Progenitor cell of endocrine pancreas (in vitro differentiated cells): ENCODE measurements at regions not wholly inside any gene's neighbourhood (a gene's known extent, or its start where the extent isn't known, plus 50 kb on each side); places are given as distances from the start of the nearest gene placed in this dataset.

ENCODE experiments used
- DNase-seq: peaks from one replicate; pipeline ENCODE4 v3.0.0; 2021; ENCODE audit warnings: low spot score; ENCODE audit not compliant: unreplicated experiment
- H3K27ac Mint-ChIP-seq: 2 replicates; pipeline ENCODE4 v1.8.0; 2021; ENCODE audit warnings: mild to moderate bottlenecking, moderate library complexity, mixed read lengths
- H3K27me3 Mint-ChIP-seq: 2 replicates; pipeline ENCODE4 v1.8.0; 2021; ENCODE audit warnings: mixed read lengths
- H3K36me3 Mint-ChIP-seq: 2 replicates; pipeline ENCODE4 v1.8.0; 2022; ENCODE audit warnings: mixed read lengths; ENCODE audit not compliant: insufficient read depth
- H3K4me1 Mint-ChIP-seq: 2 replicates; pipeline ENCODE4 v1.8.0; 2021; ENCODE audit warnings: low read depth, mixed read lengths
- H3K4me3 Mint-ChIP-seq: 2 replicates; pipeline ENCODE4 v1.8.0; 2021; ENCODE audit warnings: low read depth, mild to moderate bottlenecking, moderate library complexity, mixed read lengths
- H3K9me3 Mint-ChIP-seq: 2 replicates; pipeline ENCODE4 v1.8.0; 2021; ENCODE audit warnings: low read depth, mixed read lengths
- TF ChIP-seq, protein P1 (sequence below): fragments of 200-600 bp; sonication (generic); IDR thresholded peaks from one replicate; pipeline ENCODE4 v1.5.0; 2021; ENCODE audit warnings: antibody characterized with exemption, mild to moderate bottlenecking; ENCODE audit not compliant: unreplicated experiment

DNA sequence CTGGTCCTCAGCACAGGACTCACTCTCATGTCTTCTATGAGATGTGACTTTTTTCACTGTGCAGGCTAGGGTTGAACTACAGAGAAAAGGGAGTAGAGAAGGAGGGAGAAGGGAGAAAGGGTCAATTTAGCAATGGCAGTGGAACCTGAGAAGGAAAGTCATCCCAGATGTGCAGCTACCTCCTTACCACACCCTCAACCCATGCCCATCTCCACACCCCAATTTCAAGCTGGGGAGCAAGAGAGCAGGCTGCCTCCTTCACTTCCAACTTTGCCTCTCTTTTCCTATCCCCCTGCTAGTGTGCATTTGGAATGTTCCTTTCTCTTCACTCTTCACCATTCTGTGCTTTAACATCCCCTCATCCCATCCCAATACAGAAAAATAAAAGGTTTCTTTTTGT is 163.5 kb upstream of the MAP3K1 start:
- DNase-seq = no peak
- Mint-ChIP-seq H3K4me3 (no peak overlapping the region), H3K9me3 (peaks cover 6% of the 10 kb centered on the region), H3K27ac (no peak overlapping the region), H3K36me3 (no peaks in the 10 kb centered on the region), H3K4me1 (peaks cover 3% of the 10 kb centered on the region), H3K27me3 (peaks cover 36% of the 10 kb centered on the region)
- TF ChIP-seq, protein P1, sequence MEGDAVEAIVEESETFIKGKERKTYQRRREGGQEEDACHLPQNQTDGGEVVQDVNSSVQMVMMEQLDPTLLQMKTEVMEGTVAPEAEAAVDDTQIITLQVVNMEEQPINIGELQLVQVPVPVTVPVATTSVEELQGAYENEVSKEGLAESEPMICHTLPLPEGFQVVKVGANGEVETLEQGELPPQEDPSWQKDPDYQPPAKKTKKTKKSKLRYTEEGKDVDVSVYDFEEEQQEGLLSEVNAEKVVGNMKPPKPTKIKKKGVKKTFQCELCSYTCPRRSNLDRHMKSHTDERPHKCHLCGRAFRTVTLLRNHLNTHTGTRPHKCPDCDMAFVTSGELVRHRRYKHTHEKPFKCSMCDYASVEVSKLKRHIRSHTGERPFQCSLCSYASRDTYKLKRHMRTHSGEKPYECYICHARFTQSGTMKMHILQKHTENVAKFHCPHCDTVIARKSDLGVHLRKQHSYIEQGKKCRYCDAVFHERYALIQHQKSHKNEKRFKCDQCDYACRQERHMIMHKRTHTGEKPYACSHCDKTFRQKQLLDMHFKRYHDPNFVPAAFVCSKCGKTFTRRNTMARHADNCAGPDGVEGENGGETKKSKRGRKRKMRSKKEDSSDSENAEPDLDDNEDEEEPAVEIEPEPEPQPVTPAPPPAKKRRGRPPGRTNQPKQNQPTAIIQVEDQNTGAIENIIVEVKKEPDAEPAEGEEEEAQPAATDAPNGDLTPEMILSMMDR = no peak

DNA sequence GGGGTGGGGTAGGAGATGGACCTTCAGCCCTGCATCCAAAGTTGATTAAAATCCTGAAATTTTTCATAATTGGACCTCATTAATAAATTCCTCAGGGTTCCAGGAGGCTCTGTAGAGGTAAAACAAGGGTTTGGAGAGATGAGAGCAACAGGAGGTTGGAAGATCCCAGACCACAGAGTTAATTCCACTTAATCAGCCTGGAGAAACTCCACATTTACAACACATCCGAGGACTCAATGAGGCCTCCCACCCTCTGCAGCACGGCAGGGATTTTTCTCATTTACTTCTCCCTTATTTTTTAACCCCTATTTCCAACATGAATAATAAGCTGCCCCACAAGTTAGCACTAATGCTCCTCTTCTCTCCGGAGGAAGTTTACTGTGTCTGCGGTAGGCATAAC is 165.0 kb upstream of the MAP3K1 start:
- Mint-ChIP-seq H3K36me3 (no peaks in the 10 kb centered on the region), H3K4me1 (peaks cover 5% of the 10 kb centered on the region), H3K4me3 (no peak overlapping the region), H3K27me3 (peaks cover 36% of the 10 kb centered on the region), H3K27ac (no peak overlapping the region), H3K9me3 (peaks cover 6% of the 10 kb centered on the region)
- TF ChIP-seq, protein P1 = no peak
- DNase-seq = no peak

DNA sequence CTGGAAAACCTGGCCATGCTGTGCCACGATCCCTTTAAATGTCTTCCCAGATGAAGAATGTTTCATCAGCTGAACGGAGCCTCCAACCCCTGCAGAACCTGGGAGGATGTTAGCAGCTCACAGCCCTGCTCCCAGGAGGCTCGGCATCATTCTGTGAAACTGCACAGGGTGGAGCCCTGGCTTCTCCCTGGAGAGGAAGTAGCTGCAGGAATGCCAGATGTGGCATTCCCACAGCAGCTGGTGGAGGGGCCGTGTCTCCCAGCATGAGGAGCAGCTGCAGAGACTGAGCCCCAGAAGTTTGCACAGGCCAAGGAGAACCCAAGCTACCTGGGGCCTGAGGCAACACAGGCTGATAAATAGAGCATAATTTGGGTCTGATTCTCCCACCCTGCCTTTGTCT is 165.8 kb upstream of the MAP3K1 start:
- Mint-ChIP-seq H3K27ac (no peak overlapping the region), H3K36me3 (no peaks in the 10 kb centered on the region), H3K27me3 (peaks cover 30% of the 10 kb centered on the region), H3K4me1 (peaks cover 10% of the 10 kb centered on the region), H3K9me3 (no peaks in the 10 kb centered on the region), H3K4me3 (no peak overlapping the region)
- TF ChIP-seq, protein P1 = no peak
- no peak for DNase-seq

DNA sequence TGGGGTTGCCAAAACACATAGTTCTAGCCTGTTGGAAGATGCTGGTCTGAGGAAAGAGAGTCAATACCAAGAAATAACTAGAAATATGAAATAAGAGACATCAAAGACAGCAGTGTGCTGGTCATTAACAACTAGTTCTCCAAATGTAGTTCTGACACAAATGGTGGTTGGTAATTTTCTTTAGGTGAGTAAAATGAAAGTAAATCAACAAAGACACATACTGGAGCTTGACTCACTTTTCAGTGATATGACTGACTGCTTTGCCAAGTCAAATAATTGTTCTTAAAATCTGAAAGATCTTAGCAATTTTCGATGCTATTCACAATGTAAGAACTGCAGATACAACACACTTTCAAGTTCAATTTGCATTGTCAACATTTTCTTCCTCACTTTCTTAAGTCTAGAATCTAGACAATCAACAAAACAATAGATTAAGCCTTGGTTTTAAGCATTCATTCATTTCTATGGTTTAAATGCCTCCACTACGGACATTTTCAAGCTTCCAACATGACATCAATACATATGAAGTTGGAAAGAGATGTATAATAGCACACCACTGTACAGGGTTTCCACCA is 166.8 kb upstream of the MAP3K1 start:
- TF ChIP-seq, protein P1 = no peak
- Mint-ChIP-seq H3K27me3 (peaks cover 28% of the 10 kb centered on the region), H3K4me1 (peaks cover 11% of the 10 kb centered on the region), H3K4me3 (no peak overlapping the region), H3K27ac (no peak overlapping the region), H3K36me3 (no peaks in the 10 kb centered on the region), H3K9me3 (no peaks in the 10 kb centered on the region)
- DNase-seq = no peak

DNA sequence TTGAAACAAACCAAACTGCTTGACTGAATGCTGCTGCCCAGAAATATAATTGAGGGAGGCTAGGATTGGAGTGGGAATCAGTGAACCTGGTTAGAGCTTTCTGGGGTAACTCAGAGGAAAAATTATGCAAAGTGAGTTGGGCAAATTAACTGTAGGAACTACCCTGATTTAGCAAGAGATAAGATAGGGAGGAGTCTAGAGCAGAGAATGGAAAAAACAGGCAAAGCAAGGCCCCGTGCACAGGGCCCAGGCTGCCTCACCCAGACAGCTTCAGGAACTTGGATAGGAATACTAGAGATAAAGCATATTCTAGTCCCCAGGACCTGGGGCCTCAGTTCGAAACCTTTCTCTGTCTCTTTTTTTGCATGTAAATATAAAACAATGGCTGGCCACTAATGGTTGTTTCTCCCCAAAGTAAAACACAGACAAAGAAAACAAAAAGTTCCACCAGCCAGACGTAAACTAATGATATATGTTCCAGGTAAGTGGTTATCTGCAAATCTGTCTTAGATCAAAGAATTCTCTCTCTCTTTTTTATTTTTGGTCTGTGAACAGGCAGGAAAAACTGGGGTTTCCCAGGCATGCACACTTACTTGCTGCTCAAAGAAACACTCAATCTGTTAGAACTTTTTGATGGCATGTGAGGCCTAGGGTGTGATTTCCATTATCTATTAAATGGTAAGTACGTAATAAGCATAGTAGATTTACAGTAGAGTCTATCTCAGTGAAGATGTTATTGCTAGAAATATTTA is 168.1 kb upstream of the MAP3K1 start:
- Mint-ChIP-seq H3K4me1 (peaks cover 11% of the 10 kb centered on the region), H3K27me3 (peaks cover 24% of the 10 kb centered on the region), H3K27ac (no peak overlapping the region), H3K9me3 (no peaks in the 10 kb centered on the region), H3K36me3 (no peaks in the 10 kb centered on the region), H3K4me3 (no peak overlapping the region)
- no peak for DNase-seq
- TF ChIP-seq, protein P1 = no peak
